Ishikawa (cell line): ENCODE measurements at regions not wholly inside any gene's neighbourhood (a gene's known extent, or its start where the extent isn't known, plus 50 kb on each side); places are given as distances from the start of the nearest gene placed in this dataset.

Experiments used
- CREB1 ChIP-seq: IDR thresholded peaks from 2 replicates; pipeline ENCODE4 v1.6.1; 2012; ENCODE audit warnings: low read depth
- NFIC ChIP-seq: IDR thresholded peaks from 2 replicates; pipeline ENCODE4 v1.6.1; 2012
- TCF12 ChIP-seq: IDR thresholded peaks from 2 replicates; pipeline ENCODE4 v1.6.1; 2012; ENCODE audit warnings: low read depth
- TEAD4 ChIP-seq: IDR thresholded peaks from 2 replicates; pipeline ENCODE4 v1.6.1; 2012

GRCh38 chr7:14974688-14975087, 72.1 kb upstream of the DGKB start:
- TF ChIP-seq CREB1 (no peak), NFIC (no peak), TCF12 (no peak), TEAD4 (no peak)
